ENCODE measurements at regions not wholly inside any gene's neighbourhood (a gene's known extent, or its start where the extent isn't known, plus 50 kb on each side); places are given as distances from the start of the nearest gene placed in this dataset.

DNA sequence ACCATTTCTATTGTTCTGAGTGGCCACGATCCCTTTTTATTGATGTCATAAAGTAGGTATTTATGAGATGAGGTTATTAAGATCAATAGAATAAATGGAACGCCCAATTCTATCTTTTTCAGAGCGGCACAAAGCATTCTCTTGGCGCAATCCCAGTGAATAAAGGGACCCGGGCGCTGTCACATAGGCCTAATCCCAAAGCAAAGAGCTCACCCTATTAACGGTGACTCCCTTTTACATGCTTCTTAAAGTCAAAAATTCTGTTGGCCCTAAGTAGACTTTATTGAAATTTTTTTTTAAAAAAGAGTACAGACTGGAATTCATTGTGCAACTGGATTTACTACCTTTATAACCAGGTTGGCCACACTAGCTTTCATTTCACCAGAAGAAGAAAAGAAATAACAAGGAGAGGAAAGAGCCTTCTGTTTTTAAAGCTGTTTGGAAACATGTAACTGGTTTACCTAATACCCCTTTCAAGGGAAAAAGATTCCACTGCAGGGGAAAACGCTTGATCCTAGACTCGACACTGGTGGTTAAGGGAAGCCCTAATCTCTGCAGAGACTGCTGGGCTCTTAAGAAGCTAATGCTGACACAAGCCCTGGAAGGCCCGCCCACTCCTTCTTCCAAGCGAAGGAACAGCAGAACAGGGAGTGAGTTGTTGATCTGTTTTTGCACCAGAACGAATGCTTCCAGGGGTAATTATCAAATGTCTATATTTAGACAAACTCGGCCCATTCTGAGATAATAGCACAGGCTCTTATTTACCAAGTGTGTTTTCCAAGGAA lies 381.2 kb downstream of the BCL11B start:
- Histone ChIP-seq H3K27ac (no peak overlapping the region), H3K27me3 (no peaks in the 10 kb centered on the region), H3K4me1 (no peaks in the 10 kb centered on the region), H3K9ac (ENCODE audit: low read depth in 2 of 2, low read length in 2 of 2) (no peak overlapping the region), H3K9me3 (no peaks in the 10 kb centered on the region), H3K4me3 (no peak overlapping the region), H3K36me3 (no peaks in the 10 kb centered on the region)
- TF ChIP-seq CTCF (IDR thresholded peaks at IDR 0.05): no peak
- intact Hi-C loops (cut with DNase I): no loop called here
- DNase-seq: no peak

- no peak for DNase-seq
- Histone ChIP-seq H3K27me3 (no peaks in the 10 kb centered on the region), H3K27ac (no peak overlapping the region), H3K4me3 (no peak overlapping the region), H3K36me3 (no peaks in the 10 kb centered on the region), H3K4me1 (no peaks in the 10 kb centered on the region), H3K9me3 (no peaks in the 10 kb centered on the region), H3K9ac (ENCODE audit: low read depth in 2 of 2, low read length in 2 of 2) (no peak overlapping the region)
- TF ChIP-seq CTCF (IDR thresholded peaks at IDR 0.05): no peak
- intact Hi-C loops (cut with DNase I): no loop called here
Measured at GRCh38 chr14:98893675-98894074, 378.3 kb downstream of the BCL11B start.

DNA sequence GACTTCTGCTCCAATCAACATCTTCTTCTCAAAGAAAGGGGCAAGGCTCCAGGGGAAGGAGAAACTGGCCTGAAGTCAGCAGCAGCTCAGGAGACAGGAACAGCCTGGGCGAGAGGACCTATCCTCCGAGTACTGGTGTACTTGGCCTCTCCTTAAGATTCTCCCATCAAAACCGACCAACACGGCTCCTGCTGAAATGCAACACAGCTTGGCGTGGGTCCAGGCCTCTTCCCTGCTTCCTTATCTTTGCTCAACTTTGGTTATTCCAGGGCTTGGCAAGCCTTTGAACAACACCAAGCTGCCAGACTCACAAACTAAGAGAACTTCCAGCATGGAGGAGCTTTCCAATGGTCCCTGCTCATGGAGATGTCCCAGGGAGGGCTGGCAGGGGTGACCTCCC lies 377.4 kb downstream of the BCL11B start:
- H3K4me1 ChIP-seq: no peaks in the 10 kb centered on the region
- no peak overlapping the region for H3K9ac ChIP-seq (ENCODE audit: low read depth in 2 of 2, low read length in 2 of 2)
- no peak for DNase-seq
- H3K27ac ChIP-seq: no peak overlapping the region
- H3K4me3 ChIP-seq: no peak overlapping the region
- H3K9me3 ChIP-seq: no peaks in the 10 kb centered on the region
- intact Hi-C loops (cut with DNase I): no loop called here
- no peak for TF ChIP-seq CTCF (IDR thresholded peaks at IDR 0.05)
- H3K36me3 ChIP-seq: no peaks in the 10 kb centered on the region
- no peaks in the 10 kb centered on the region for H3K27me3 ChIP-seq

DNA sequence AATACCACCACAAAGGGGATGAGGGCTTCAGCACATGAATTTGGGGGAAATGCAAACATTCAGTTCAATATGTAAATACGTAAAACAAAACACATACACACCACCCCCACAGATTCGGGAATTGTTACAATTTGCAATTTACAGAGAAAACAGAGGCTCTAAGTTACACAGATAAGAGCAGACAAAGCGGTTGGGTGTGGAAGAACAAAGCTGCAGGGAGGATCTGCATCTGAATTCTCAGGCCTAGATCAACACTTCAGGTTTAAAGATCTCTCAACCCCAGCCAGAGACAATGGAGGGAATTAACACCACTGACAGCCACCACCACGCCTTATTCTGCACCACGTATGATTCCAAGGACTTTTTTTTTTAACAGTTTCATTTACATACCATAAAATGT lies 375.5 kb downstream of the BCL11B start:
- Histone ChIP-seq H3K9me3 (no peaks in the 10 kb centered on the region), H3K27ac (no peak overlapping the region), H3K9ac (ENCODE audit: low read depth in 2 of 2, low read length in 2 of 2) (no peak overlapping the region), H3K4me1 (no peaks in the 10 kb centered on the region), H3K4me3 (no peak overlapping the region), H3K27me3 (no peaks in the 10 kb centered on the region), H3K36me3 (no peaks in the 10 kb centered on the region)
- intact Hi-C loops (cut with DNase I): no loop called here
- TF ChIP-seq CTCF (IDR thresholded peaks at IDR 0.05): no peak
- DNase-seq: no peak

DNA sequence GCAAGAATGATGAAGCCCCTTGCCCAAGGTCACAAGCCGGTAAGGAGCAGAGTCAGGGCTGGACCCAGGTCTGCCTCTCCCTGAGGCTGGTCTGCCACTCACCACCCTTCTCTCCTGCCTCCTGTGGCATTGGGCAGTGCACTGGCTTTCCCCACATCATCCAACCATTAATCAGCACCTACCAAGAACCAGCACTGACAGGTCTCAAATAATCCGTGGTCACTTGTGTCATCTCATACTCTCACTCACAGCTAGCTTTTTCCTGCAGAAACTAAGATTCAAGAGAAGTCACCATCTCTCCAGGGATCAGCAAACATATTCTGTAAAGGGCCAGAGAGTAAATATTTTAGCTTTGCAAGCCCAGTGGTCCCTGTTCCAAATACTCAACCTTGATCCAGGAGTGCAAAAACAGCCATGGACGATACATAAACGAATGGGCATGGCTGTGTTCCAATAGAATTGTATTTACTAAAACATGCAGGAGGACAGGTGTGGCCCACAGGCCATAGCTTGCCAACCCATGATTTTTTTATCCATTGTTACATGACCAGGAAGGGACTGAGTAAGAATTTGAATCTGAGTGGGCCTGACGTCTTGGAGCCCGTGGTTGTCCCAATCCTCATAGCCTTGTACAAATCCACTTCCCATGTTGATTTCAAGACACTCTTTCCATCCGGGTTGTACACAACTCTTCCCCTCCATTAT lies 374.2 kb downstream of the BCL11B start:
- Histone ChIP-seq H3K9me3 (no peaks in the 10 kb centered on the region), H3K4me3 (no peak overlapping the region), H3K36me3 (no peaks in the 10 kb centered on the region), H3K27ac (no peak overlapping the region), H3K27me3 (no peaks in the 10 kb centered on the region), H3K4me1 (no peaks in the 10 kb centered on the region), H3K9ac (ENCODE audit: low read depth in 2 of 2, low read length in 2 of 2) (no peak overlapping the region)
- TF ChIP-seq CTCF (IDR thresholded peaks at IDR 0.05): no peak
- intact Hi-C loops (cut with DNase I): no loop called here
- DNase-seq: no peak

All from colonic mucosa (tissue), 4 donors.